ENCODE measurements at regions not wholly inside any gene's neighbourhood (a gene's known extent, or its start where the extent isn't known, plus 50 kb on each side); places are given as distances from the start of the nearest gene placed in this dataset.
"Not testable (repeated sequence)": the region's sequence is repeated elsewhere in the genome, so short reads cannot be mapped to it uniquely, and the experiment has no call there.

DNA sequence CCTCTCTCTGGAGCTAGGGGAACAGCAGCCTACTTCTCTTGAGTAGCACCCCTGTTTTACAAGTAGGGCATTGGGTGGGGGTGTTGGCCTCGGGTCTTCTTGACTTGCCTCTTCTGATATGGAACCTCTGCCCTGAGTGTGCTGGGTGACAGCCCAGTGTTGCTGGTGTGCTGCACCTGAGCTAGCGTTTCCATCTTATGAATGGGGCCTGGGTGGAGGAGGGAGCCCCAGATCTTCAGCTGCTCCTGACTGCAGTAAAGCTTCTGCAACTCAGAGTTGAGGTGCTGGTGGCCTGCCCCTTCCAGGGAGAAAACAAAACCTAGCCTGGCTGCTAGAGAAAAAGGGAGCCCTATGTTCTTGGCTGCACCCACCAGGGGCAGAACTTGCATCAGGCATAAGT is 202.5 kb upstream of the SHH start:
- no peak for TF ChIP-seq EZH2 (IDR thresholded peaks at IDR 0.05; ENCODE audit: borderline replicate concordance)
- no peak for TF ChIP-seq EZH2phosphoT487 (IDR thresholded peaks at IDR 0.05; ENCODE audit: low read depth, severe bottlenecking, unreplicated experiment)
- TF ChIP-seq, protein P1, sequence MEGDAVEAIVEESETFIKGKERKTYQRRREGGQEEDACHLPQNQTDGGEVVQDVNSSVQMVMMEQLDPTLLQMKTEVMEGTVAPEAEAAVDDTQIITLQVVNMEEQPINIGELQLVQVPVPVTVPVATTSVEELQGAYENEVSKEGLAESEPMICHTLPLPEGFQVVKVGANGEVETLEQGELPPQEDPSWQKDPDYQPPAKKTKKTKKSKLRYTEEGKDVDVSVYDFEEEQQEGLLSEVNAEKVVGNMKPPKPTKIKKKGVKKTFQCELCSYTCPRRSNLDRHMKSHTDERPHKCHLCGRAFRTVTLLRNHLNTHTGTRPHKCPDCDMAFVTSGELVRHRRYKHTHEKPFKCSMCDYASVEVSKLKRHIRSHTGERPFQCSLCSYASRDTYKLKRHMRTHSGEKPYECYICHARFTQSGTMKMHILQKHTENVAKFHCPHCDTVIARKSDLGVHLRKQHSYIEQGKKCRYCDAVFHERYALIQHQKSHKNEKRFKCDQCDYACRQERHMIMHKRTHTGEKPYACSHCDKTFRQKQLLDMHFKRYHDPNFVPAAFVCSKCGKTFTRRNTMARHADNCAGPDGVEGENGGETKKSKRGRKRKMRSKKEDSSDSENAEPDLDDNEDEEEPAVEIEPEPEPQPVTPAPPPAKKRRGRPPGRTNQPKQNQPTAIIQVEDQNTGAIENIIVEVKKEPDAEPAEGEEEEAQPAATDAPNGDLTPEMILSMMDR (IDR thresholded peaks at IDR 0.05; ENCODE audit: poor library complexity): no peak
- Histone ChIP-seq H3K4me2 (no peak overlapping the region), H3K79me2 (no peaks in the 10 kb centered on the region), H4K20me1 (ENCODE audit: insufficient read depth, poor library complexity, severe bottlenecking) (no peaks in the 10 kb centered on the region), H2AFZ (no peak overlapping the region), H3K36me3 (replicated peaks; ENCODE audit: insufficient read depth, low read depth) (no peaks in the 10 kb centered on the region), H3K9me2 (replicated peaks; ENCODE audit: insufficient read depth) (no peaks in the 10 kb centered on the region), H3K27me3 (no peaks in the 10 kb centered on the region), H3K9me3 (ENCODE audit: low read depth) (no peaks in the 10 kb centered on the region), H3K27ac (no peak overlapping the region), H3K4me1 (ENCODE audit: insufficient read depth) (no peaks in the 10 kb centered on the region), H3K4me3 (no peak overlapping the region)
- WGBS (ENCODE audit: low lambda C conversion rate, missing lambda C conversion rate): 88% methylated on average over 2 of the region's 2 CpGs
- DNase-seq (ENCODE audit: low spot score): no peak

DNA sequence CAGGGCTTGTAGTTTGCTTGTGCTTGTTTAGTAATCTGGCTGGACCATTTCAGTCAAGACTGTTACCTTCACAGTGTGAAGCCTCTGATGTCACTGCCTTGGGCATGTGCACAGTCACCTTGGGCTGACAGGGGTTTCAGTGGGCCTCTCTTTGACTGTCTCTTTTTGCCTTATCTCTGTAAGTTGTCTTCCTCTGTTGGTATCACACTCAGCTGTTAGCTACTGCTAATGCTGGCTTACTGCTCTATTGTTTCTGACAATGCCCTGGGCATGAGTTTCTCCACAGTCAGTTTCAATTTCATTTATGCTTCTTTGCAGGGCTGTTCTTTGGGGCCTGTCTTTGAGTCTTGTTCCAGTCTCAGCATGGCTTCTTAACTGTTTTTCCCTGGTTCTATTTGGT is 201.9 kb upstream of the SHH start:
- Histone ChIP-seq H3K4me3 (no peak overlapping the region), H3K27ac (no peak overlapping the region), H3K79me2 (no peaks in the 10 kb centered on the region), H3K4me2 (no peak overlapping the region), H3K9me2 (replicated peaks; ENCODE audit: insufficient read depth) (no peaks in the 10 kb centered on the region), H4K20me1 (ENCODE audit: insufficient read depth, poor library complexity, severe bottlenecking) (no peaks in the 10 kb centered on the region), H3K36me3 (replicated peaks; ENCODE audit: insufficient read depth, low read depth) (no peaks in the 10 kb centered on the region), H2AFZ (no peak overlapping the region), H3K9me3 (ENCODE audit: low read depth) (no peaks in the 10 kb centered on the region), H3K4me1 (ENCODE audit: insufficient read depth) (no peaks in the 10 kb centered on the region), H3K27me3 (no peaks in the 10 kb centered on the region)
- TF ChIP-seq EZH2 (IDR thresholded peaks at IDR 0.05; ENCODE audit: borderline replicate concordance) (no peak), EZH2phosphoT487 (IDR thresholded peaks at IDR 0.05; ENCODE audit: low read depth, severe bottlenecking, unreplicated experiment) (no peak)
- TF ChIP-seq, protein P1 (IDR thresholded peaks at IDR 0.05; ENCODE audit: poor library complexity): no peak
- DNase-seq (ENCODE audit: low spot score): no peak

DNA sequence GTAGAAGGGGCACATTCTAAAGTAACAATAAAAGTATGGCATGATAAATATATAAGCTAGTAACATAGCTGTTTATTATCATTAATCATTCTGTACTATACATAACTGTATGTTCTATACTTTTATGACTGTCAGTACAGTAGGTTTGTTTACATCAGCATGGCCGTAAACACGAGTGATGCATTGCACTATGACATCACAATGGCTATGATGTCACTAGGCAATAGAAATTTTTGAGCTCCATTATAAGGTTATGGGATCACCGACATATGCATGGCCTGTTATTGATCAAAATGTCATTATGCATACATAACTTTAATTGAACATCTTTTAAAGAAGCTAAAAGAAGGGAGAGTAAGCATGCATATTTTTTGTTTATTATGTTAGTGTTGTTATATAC is 200.1 kb upstream of the SHH start:
- no peak overlapping the region for H3K27ac ChIP-seq
- H4K20me1 ChIP-seq (ENCODE audit: insufficient read depth, poor library complexity, severe bottlenecking): no peaks in the 10 kb centered on the region
- no peaks in the 10 kb centered on the region for H3K9me3 ChIP-seq (ENCODE audit: low read depth)
- TF ChIP-seq EZH2 (IDR thresholded peaks at IDR 0.05; ENCODE audit: borderline replicate concordance): no peak
- TF ChIP-seq EZH2phosphoT487 (IDR thresholded peaks at IDR 0.05; ENCODE audit: low read depth, severe bottlenecking, unreplicated experiment): no peak
- TF ChIP-seq, protein P1 (IDR thresholded peaks at IDR 0.05; ENCODE audit: poor library complexity): no peak
- no peak overlapping the region for H3K4me2 ChIP-seq
- no peaks in the 10 kb centered on the region for H3K27me3 ChIP-seq
- no peak overlapping the region for H2AFZ ChIP-seq
- DNase-seq (ENCODE audit: low spot score): no peak
- 91% methylated on average over 3 of the region's 3 CpGs for WGBS (ENCODE audit: low lambda C conversion rate, missing lambda C conversion rate)
- no peaks in the 10 kb centered on the region for H3K79me2 ChIP-seq
- no peak overlapping the region for H3K4me3 ChIP-seq
- H3K36me3 ChIP-seq (replicated peaks; ENCODE audit: insufficient read depth, low read depth): no peaks in the 10 kb centered on the region
- no peaks in the 10 kb centered on the region for H3K4me1 ChIP-seq (ENCODE audit: insufficient read depth)
- H3K9me2 ChIP-seq (replicated peaks; ENCODE audit: insufficient read depth): no peaks in the 10 kb centered on the region

DNA sequence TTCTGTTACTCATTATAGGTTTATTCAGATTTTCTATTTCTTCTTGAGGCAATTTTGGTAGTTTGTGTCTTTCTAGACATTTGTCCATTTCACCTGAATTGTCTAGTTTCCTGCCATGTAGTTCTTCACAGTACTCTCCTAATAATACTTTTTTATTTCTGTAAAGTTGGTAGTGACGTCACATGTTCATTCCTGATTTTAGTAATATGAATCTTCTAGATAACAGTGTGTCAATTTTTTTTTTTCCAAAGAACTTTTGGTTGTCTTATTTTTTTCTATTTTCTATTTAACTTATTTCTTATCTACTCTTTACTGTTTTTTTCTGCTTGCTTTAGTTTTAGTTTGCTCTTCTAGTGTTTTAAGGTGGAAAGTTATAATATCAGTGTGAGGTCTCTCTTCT is 197.3 kb upstream of the SHH start:
- TF ChIP-seq, protein P1 (IDR thresholded peaks at IDR 0.05; ENCODE audit: poor library complexity): no peak
- TF ChIP-seq EZH2phosphoT487 (IDR thresholded peaks at IDR 0.05; ENCODE audit: low read depth, severe bottlenecking, unreplicated experiment) (no peak), EZH2 (IDR thresholded peaks at IDR 0.05; ENCODE audit: borderline replicate concordance) (no peak)
- H4K20me1 ChIP-seq (ENCODE audit: insufficient read depth, poor library complexity, severe bottlenecking): no peaks in the 10 kb centered on the region
- no peak overlapping the region for H3K27ac ChIP-seq
- no peaks in the 10 kb centered on the region for H3K27me3 ChIP-seq
- H3K36me3 ChIP-seq (replicated peaks; ENCODE audit: insufficient read depth, low read depth): no peaks in the 10 kb centered on the region
- H3K9me3 ChIP-seq (ENCODE audit: low read depth): no peaks in the 10 kb centered on the region
- no peaks in the 10 kb centered on the region for H3K79me2 ChIP-seq
- H3K4me2 ChIP-seq: no peak overlapping the region
- no peak overlapping the region for H2AFZ ChIP-seq
- H3K4me3 ChIP-seq: no peak overlapping the region
- 74% methylated on average over 1 of the region's 1 CpG for WGBS (ENCODE audit: low lambda C conversion rate, missing lambda C conversion rate)
- H3K4me1 ChIP-seq (ENCODE audit: insufficient read depth): no peaks in the 10 kb centered on the region
- no peak for DNase-seq (ENCODE audit: low spot score)
- H3K9me2 ChIP-seq (replicated peaks; ENCODE audit: insufficient read depth): no peaks in the 10 kb centered on the region

DNA sequence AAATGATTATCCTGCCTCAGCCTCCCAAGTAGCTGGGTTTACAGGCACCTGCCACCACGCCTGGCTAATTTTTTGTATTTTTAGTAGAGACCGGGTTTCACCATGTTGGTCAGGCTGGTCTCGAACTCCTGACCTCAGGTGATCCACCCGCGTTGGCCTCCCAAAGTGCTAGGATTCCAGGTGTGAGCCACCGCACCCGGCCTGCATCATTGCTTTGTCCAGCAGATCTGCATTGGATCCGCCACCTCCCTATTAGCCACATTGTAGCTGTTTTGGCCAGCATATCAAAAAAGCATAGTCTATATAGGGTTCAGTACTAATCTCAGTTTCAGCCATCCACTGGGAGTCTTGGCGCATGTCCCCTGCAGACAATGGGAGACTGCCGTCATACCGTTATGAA is 194.6 kb upstream of the SHH start:
- H3K4me3 ChIP-seq; DNase-seq (ENCODE audit: low spot score): not testable (repeated sequence)

More for the DNA sequence above, 194.6 kb upstream of the SHH start:
- H3K79me2 ChIP-seq; H3K27me3 ChIP-seq; H3K36me3 ChIP-seq (replicated peaks; ENCODE audit: insufficient read depth, low read depth); H3K4me1 ChIP-seq (ENCODE audit: insufficient read depth); H3K4me2 ChIP-seq; H3K27ac ChIP-seq; H4K20me1 ChIP-seq (ENCODE audit: insufficient read depth, poor library complexity, severe bottlenecking); H3K9me2 ChIP-seq (replicated peaks; ENCODE audit: insufficient read depth); H3K9me3 ChIP-seq (ENCODE audit: low read depth); H2AFZ ChIP-seq: not testable (repeated sequence)
- WGBS (ENCODE audit: low lambda C conversion rate, missing lambda C conversion rate): 97% methylated on average over 11 of the region's 11 CpGs

Measured in hepatocyte (in vitro differentiated cells).